ENCODE measurements at regions not wholly inside any gene's neighbourhood (a gene's known extent, or its start where the extent isn't known, plus 50 kb on each side); places are given as distances from the start of the nearest gene placed in this dataset.

DNA sequence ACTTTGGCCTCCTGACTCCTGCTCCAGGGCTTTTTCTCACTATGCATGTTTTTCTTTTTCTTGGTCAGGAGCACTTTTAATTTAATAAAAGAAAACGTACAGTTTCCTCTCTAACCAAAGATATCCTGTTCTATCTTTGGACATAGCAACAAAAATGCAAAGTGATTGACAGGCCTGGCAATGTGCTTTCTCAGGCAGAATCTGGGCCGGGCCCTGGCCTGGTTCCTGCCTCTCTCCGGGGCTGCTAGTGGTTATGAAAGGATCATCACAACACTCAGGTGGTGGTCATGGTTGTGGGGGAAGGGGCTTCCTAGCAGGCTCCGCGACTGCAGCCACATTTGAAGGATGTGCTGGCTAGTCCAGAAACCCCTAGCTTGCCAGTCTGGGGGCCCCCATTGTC lies 85.8 kb upstream of the USP24 start:
- no peak overlapping the region for H3K27ac Mint-ChIP-seq
- H3K4me3 Mint-ChIP-seq = no peak overlapping the region
- H3K36me3 Mint-ChIP-seq = peaks cover 3% of the 10 kb centered on the region
- ChIA-PET POLR2A (no interaction called here), CTCF (interaction anchor here (1.8 to 1.9 kb wide), 2 partner anchors 37 kb away, joined by 5 to 7 read pairs; no protein-coding TSS in a partner anchor)
- peaks cover 4% of the 10 kb centered on the region; the same call in 1 of the 2 replicates for H3K27me3 Mint-ChIP-seq (ENCODE audit: low read depth)
- no peak for ATAC-seq
- no peak for TF ChIP-seq SOX15 (CRISPR knock-in tag; IDR thresholded peaks at IDR 0.05)
- TF ChIP-seq, protein P1, sequence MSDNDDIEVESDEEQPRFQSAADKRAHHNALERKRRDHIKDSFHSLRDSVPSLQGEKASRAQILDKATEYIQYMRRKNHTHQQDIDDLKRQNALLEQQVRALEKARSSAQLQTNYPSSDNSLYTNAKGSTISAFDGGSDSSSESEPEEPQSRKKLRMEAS (CRISPR knock-in tag; IDR thresholded peaks at IDR 0.05) = no peak
- TF ChIP-seq, protein P2, sequence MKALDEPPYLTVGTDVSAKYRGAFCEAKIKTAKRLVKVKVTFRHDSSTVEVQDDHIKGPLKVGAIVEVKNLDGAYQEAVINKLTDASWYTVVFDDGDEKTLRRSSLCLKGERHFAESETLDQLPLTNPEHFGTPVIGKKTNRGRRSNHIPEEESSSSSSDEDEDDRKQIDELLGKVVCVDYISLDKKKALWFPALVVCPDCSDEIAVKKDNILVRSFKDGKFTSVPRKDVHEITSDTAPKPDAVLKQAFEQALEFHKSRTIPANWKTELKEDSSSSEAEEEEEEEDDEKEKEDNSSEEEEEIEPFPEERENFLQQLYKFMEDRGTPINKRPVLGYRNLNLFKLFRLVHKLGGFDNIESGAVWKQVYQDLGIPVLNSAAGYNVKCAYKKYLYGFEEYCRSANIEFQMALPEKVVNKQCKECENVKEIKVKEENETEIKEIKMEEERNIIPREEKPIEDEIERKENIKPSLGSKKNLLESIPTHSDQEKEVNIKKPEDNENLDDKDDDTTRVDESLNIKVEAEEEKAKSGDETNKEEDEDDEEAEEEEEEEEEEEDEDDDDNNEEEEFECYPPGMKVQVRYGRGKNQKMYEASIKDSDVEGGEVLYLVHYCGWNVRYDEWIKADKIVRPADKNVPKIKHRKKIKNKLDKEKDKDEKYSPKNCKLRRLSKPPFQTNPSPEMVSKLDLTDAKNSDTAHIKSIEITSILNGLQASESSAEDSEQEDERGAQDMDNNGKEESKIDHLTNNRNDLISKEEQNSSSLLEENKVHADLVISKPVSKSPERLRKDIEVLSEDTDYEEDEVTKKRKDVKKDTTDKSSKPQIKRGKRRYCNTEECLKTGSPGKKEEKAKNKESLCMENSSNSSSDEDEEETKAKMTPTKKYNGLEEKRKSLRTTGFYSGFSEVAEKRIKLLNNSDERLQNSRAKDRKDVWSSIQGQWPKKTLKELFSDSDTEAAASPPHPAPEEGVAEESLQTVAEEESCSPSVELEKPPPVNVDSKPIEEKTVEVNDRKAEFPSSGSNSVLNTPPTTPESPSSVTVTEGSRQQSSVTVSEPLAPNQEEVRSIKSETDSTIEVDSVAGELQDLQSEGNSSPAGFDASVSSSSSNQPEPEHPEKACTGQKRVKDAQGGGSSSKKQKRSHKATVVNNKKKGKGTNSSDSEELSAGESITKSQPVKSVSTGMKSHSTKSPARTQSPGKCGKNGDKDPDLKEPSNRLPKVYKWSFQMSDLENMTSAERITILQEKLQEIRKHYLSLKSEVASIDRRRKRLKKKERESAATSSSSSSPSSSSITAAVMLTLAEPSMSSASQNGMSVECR (CRISPR knock-in tag; IDR thresholded peaks at IDR 0.05; ENCODE audit: borderline replicate concordance) = no peak
- no peak for TF ChIP-seq ZNF317 (CRISPR knock-in tag; IDR thresholded peaks at IDR 0.05; ENCODE audit: borderline replicate concordance, low read depth)
- TF ChIP-seq PRRX2 (CRISPR knock-in tag; IDR thresholded peaks at IDR 0.05) = no peak
- no peak for TF ChIP-seq TP53 (CRISPR knock-in tag; IDR thresholded peaks at IDR 0.05)
- no peak for TF ChIP-seq NR1H2 (CRISPR knock-in tag; IDR thresholded peaks at IDR 0.05)
- TF ChIP-seq, protein P3, sequence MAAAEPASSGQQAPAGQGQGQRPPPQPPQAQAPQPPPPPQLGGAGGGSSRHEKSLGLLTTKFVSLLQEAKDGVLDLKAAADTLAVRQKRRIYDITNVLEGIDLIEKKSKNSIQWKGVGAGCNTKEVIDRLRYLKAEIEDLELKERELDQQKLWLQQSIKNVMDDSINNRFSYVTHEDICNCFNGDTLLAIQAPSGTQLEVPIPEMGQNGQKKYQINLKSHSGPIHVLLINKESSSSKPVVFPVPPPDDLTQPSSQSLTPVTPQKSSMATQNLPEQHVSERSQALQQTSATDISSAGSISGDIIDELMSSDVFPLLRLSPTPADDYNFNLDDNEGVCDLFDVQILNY (CRISPR knock-in tag; IDR thresholded peaks at IDR 0.05) = no peak
- TF ChIP-seq NFYB (CRISPR knock-in tag; conservative IDR thresholded peaks at IDR 0.05; ENCODE audit: low read depth) = no peak
- TF ChIP-seq ZNF416 (CRISPR knock-in tag; IDR thresholded peaks at IDR 0.05) = no peak
- no peak for TF ChIP-seq NR3C1 (CRISPR knock-in tag; conservative IDR thresholded peaks at IDR 0.05; ENCODE audit: low read depth)
- no peak for TF ChIP-seq JUN (CRISPR knock-in tag; IDR thresholded peaks at IDR 0.05)
- TF ChIP-seq SMAD4 (CRISPR knock-in tag; IDR thresholded peaks at IDR 0.05) = no peak
- no peak for TF ChIP-seq HMGA2 (CRISPR knock-in tag; IDR thresholded peaks at IDR 0.05)
- TF ChIP-seq IRF2 (CRISPR knock-in tag; IDR thresholded peaks at IDR 0.05; ENCODE audit: borderline replicate concordance, low read depth) = no peak
- TF ChIP-seq NR2C2 (CRISPR knock-in tag; IDR thresholded peaks at IDR 0.05) = no peak
- TF ChIP-seq TCF7 (CRISPR knock-in tag; IDR thresholded peaks at IDR 0.05; ENCODE audit: low read depth) = no peak
- TF ChIP-seq, protein P4, sequence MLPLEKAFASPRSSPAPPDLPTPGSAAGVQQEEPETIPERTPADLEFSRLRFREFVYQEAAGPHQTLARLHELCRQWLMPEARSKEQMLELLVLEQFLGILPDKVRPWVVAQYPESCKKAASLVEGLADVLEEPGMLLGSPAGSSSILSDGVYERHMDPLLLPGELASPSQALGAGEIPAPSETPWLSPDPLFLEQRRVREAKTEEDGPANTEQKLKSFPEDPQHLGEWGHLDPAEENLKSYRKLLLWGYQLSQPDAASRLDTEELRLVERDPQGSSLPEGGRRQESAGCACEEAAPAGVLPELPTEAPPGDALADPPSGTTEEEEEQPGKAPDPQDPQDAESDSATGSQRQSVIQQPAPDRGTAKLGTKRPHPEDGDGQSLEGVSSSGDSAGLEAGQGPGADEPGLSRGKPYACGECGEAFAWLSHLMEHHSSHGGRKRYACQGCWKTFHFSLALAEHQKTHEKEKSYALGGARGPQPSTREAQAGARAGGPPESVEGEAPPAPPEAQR (CRISPR knock-in tag; IDR thresholded peaks at IDR 0.05) = no peak
- no peak for TF ChIP-seq ZNF671 (CRISPR knock-in tag; IDR thresholded peaks at IDR 0.05)
- peaks cover 9% of the 10 kb centered on the region for H3K4me1 Mint-ChIP-seq
- no peak for DNase-seq (ENCODE audit: low spot score)
- H3K9me3 Mint-ChIP-seq = peaks cover 5% of the 10 kb centered on the region

DNA sequence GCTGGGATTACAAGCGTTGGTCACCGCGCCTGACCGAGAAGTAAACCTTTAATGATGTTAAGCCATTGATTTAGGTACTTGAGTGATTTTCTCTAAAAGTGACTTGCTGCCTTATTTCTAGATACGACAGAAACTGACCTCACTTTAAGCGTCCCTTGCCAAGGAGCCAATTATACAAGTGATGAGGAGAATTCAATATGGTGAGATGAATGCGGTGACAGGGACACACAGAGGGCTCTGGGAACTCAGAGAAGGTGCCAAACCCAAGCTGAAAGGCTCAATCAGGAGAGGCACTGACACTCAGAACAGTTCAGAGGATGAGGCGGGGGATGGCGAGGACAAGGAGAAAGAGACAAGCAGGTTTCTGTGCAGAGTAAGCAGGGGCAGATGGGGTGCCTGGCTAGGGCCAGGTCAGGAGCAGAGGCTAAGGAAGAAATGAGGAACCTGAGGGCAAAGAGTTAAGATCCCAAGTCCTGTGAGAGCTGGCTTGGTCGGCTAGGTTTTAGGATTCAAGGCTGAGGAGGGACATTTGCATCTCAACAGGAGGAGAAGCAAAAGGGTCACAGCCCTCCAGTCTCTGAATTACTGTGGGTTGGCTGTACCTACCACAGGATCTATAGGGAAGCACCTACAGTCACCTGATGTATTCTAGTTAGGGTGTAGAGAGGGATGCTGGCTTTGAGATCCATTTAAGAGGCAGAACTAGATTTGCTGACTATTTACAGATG lies 83.2 kb upstream of the USP24 start:
- POLR2A ChIA-PET = no interaction called here
- CTCF ChIA-PET = interaction anchor here (1.0 kb wide), 2 partner anchors 29 to 40 kb away, joined by 3 read pairs; no protein-coding TSS in a partner anchor
- H3K9me3 Mint-ChIP-seq = peaks cover 15% of the 10 kb centered on the region
- peaks cover 9% of the 10 kb centered on the region for H3K4me1 Mint-ChIP-seq
- peaks cover 5% of the 10 kb centered on the region; the same call in 1 of the 2 replicates for H3K27me3 Mint-ChIP-seq (ENCODE audit: low read depth)
- H3K27ac Mint-ChIP-seq = no peak overlapping the region
- peak; percentile 84 for ATAC-seq
- no peak for DNase-seq (ENCODE audit: low spot score)
- H3K36me3 Mint-ChIP-seq = peaks cover 7% of the 10 kb centered on the region
- TF ChIP-seq, protein P5, sequence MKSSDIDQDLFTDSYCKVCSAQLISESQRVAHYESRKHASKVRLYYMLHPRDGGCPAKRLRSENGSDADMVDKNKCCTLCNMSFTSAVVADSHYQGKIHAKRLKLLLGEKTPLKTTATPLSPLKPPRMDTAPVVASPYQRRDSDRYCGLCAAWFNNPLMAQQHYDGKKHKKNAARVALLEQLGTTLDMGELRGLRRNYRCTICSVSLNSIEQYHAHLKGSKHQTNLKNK (CRISPR knock-in tag; IDR thresholded peaks at IDR 0.05) = no peak
- TF ChIP-seq CBFB (CRISPR knock-in tag; IDR thresholded peaks at IDR 0.05; ENCODE audit: low read depth) = no peak
- TF ChIP-seq, protein P6, sequence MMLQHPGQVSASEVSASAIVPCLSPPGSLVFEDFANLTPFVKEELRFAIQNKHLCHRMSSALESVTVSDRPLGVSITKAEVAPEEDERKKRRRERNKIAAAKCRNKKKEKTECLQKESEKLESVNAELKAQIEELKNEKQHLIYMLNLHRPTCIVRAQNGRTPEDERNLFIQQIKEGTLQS (CRISPR knock-in tag; conservative IDR thresholded peaks at IDR 0.05) = no peak
- no peak for TF ChIP-seq SMAD3 (CRISPR knock-in tag; IDR thresholded peaks at IDR 0.05; ENCODE audit: borderline replicate concordance)
- TF ChIP-seq, protein P7, sequence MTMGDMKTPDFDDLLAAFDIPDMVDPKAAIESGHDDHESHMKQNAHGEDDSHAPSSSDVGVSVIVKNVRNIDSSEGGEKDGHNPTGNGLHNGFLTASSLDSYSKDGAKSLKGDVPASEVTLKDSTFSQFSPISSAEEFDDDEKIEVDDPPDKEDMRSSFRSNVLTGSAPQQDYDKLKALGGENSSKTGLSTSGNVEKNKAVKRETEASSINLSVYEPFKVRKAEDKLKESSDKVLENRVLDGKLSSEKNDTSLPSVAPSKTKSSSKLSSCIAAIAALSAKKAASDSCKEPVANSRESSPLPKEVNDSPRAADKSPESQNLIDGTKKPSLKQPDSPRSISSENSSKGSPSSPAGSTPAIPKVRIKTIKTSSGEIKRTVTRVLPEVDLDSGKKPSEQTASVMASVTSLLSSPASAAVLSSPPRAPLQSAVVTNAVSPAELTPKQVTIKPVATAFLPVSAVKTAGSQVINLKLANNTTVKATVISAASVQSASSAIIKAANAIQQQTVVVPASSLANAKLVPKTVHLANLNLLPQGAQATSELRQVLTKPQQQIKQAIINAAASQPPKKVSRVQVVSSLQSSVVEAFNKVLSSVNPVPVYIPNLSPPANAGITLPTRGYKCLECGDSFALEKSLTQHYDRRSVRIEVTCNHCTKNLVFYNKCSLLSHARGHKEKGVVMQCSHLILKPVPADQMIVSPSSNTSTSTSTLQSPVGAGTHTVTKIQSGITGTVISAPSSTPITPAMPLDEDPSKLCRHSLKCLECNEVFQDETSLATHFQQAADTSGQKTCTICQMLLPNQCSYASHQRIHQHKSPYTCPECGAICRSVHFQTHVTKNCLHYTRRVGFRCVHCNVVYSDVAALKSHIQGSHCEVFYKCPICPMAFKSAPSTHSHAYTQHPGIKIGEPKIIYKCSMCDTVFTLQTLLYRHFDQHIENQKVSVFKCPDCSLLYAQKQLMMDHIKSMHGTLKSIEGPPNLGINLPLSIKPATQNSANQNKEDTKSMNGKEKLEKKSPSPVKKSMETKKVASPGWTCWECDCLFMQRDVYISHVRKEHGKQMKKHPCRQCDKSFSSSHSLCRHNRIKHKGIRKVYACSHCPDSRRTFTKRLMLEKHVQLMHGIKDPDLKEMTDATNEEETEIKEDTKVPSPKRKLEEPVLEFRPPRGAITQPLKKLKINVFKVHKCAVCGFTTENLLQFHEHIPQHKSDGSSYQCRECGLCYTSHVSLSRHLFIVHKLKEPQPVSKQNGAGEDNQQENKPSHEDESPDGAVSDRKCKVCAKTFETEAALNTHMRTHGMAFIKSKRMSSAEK (CRISPR knock-in tag; IDR thresholded peaks at IDR 0.05; ENCODE audit: borderline replicate concordance) = no peak
- no peak for TF ChIP-seq ZNF671 (CRISPR knock-in tag; IDR thresholded peaks at IDR 0.05)
- no peak for TF ChIP-seq NR2C2 (CRISPR knock-in tag; IDR thresholded peaks at IDR 0.05)
- H3K4me3 Mint-ChIP-seq = no peak overlapping the region
